HG03460 (cell line): ENCODE measurements at regions not wholly inside any gene's neighbourhood (a gene's known extent, or its start where the extent isn't known, plus 50 kb on each side); places are given as distances from the start of the nearest gene placed in this dataset.

Experiments
- ATAC-seq: cut with Tn5 transposase; IDR thresholded peaks from one replicate; pipeline ENCODE4 v1.9.1; 2021; ENCODE audit not compliant: unreplicated experiment

DNA sequence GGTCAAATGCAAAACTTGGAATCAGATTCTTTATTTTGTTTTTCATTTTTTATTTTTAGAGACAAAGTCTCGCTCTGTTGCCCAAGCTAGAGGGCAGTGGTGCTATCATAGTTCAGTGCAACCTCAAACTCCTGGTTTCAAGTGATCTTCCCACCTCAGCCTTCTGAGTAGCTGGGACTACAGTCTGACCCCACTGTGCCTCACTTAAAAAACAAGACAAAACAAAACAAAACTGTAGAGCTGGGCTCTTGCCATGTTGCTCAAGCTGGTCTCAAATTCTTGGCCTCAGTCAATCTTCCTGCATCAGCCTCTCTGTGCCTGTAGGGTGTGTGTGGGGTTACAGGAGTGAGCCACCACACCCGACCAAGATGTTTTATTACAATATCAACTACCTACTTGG is 396.0 kb upstream of the USP24 start:
- no peak for ATAC-seq

DNA sequence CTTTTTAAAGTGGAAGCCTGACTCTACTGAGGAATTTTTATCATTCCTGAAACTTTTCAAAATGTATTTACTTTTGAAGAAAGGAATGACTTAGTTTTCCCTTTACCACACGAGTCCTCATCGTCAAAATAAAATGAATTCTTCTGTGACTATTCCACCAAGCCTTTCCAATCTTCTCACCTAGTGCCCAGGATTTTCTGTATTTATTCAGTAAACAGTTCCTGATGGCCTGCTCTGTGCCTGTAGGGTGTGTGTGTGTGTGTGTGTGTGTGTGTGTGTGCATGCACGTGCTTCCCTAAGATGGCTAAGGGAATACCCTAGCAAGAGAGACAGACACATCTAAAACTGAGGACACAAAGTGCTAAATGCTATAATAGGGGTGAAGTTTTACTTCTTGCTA is 395.0 kb upstream of the USP24 start:
- ATAC-seq, result no peak

GRCh38 chr1:55609630-55610029 is 394.5 kb upstream of the USP24 start:
- no peak for ATAC-seq

GRCh38 chr1:55605155-55605554 is 390.0 kb upstream of the USP24 start:
- no peak for ATAC-seq

DNA sequence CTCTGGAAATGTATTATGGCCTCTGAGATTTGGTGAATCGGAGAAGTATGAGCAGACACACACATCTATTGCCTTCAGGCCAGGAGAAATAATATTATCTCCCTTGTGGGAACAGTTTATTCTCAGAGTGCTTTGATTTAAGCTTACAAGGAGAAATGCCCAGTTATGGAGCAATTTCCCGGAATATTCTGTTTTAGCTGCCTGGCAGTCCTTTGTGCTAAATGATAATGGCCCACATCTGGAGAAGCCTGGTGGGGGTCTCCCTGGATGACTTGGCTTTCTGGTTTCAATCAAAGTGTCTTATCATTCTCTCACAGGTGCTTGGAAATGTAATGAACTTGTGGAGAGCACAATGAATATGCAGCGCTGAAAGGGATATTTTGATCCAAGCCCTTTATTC is 389.6 kb upstream of the USP24 start:
- ATAC-seq, result no peak

DNA sequence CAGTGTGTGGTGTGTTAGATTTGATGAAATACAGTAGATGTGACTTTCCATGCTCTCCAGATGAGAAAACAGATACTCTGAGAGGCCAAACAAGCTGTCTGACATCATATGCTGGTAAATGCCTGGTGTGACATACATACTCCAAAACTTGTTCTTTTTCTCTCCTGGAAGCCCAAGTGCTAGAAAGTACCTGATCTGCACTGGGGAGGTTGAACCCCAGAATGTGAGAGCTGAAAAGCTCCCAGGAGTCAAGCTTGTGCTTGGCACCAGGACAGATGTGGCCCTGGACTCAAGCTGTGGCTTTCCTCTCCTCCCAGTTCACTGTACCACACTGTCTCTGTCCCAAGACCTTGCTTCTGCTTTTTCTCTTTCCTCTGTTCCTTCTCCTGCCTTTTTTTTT is 389.0 kb upstream of the USP24 start:
- ATAC-seq, result no peak

GRCh38 chr1:55600242-55600641 is 385.1 kb upstream of the USP24 start:
- no peak for ATAC-seq

GRCh38 chr1:55597910-55598309 is 382.7 kb upstream of the USP24 start:
- ATAC-seq, result no peak

DNA sequence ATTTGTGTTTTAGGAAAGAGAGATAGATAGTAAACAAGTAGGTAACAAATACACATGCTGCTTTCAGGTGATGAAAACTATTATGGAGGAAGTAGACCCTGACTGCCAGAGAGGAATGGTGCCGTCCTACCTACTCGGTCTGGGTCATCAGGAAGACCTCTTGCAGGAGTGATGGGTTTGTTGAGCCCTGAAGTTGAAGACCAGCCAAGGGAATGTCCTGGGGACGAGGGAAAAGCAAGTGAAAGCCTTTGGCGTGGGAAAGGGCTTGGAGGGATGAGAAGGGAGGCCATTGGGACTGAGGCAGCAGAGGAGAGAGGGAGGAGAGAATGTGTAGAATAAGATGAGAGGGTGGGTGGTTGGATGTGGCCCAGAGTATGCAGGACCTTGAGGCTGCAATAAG is 379.5 kb upstream of the USP24 start:
- no peak for ATAC-seq

DNA sequence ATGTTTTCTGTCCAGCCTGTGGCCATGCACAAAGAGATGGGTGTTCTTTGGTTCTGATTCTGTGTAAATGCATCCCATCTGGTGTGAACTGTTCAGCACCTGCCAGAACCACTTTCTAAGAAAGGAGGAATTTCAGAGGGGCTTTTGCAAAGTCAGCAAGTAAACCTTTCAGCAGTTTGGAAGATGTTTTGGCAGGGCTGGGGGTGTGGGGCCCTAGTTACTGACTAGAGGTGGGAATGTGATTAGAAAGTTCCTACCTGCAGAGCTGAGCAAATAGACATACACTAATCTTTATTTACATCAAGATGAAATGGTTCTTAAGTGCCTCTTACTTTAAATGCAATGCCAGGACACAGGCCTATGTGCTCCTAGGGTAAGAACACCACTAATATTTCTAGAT is 378.1 kb upstream of the USP24 start:
- no peak for ATAC-seq

DNA sequence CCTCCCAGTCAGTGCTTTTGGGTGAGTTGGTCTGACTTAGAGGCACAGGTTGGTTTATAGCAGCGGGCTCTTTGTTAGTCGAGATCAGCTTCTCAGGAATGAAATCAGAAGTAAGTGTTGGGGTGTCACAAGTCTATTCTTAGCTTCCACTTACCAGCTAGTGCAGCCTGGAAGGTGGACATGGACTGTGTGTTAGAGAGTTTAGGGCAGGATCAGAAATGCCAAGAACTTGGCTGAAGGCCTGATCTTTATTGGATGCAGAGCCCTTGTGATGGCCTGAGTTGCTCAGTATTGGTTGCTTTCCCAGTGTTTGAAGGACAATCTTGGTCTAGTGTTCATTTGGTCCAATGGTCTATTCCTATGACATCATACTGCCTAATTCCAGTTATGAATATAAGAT is 377.0 kb upstream of the USP24 start:
- ATAC-seq, result no peak

DNA sequence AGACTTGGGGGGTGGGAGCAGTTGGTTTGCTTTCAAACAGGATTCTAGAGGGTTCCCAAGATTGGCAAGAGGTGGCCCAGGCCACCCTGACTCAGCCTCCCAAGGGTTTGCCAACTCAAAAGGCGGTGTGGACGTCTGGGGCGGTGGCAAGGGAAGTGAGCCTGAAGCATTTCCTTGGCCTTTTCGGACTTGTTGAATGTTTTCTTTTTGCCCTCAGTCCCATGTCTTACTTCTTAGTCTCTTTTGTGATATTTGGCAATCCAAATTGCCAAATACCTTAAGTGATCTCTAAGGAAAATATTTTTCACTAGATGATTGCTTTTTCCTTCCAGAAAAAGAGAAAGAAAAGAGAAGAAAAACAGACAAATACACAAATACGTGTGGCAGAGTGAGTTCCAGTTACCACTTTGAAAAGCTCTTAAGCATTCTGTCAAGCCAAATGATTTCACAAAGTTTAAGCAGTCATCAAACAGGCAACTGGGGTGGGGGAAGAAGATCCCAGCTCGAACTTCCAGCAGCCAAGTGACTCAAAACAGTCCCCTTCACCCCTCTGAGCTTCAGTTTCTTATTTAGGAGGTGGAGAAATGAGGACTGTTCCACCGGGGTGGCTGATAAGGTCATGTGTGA is 374.6 kb upstream of the USP24 start:
- no peak for ATAC-seq

GRCh38 chr1:55588309-55588708 is 373.1 kb upstream of the USP24 start:
- ATAC-seq, result no peak

- ATAC-seq, result no peak
Observed at GRCh38 chr1:55586771-55587170, 371.6 kb upstream of the USP24 start.

DNA sequence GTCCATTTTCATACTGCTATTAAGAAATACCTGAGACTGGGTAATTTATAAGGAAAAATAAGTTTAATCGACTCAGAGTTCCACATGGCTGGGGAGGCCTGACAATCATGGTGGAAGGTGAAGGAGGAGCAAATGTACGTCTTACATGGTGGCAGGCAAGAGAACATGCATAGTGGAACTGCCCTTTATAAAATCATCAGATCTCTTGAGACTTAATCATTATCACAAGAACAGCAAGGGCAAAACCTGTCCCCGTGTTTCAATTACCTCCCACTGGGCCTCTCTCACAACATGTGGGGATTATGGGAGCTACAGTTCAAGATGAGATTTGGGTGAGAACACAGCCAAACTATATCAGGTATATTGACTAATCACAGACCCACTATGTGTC is 370.2 kb upstream of the USP24 start:
- ATAC-seq, result no peak

DNA sequence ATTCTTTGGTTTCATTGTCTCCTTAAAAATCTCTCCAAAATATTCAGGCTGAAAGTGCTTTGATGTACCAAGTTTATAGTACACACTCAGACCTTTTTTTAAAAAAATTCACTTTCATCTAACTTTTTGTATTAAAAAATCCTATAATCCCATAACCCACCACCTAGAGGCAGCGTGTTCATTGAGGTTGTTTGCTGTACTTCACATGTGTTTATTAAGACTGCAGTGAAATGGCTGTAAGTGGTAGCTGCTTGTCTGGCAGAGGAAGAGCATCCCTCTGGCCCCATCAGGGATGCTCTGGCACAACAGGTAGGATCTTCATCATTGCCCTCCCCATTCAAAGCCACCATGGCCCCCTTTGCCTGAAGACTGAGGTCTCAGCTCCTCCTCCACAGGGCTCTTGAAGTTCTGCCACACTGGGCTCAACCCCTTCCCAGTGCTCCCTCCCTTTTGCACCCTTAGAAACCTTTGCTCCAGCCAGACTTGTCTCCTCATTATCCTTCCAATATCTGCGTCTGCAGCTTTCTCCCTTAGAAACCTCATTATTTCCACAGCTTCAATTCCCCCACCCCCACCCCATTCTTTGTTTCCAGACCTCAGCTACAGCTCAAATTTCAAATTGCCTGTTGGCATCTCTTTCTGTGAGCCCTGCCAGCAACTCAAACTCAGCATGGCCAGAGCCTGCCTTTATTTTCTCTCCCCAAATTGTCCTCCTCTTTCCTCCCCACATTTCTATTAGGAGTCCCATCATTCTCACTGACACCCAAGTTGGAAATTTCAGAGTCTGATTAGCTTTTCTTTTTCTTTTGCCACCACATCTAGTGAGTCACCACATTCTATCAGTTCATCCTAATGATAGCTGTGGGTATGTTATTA is 369.6 kb upstream of the USP24 start:
- ATAC-seq, result no peak

DNA sequence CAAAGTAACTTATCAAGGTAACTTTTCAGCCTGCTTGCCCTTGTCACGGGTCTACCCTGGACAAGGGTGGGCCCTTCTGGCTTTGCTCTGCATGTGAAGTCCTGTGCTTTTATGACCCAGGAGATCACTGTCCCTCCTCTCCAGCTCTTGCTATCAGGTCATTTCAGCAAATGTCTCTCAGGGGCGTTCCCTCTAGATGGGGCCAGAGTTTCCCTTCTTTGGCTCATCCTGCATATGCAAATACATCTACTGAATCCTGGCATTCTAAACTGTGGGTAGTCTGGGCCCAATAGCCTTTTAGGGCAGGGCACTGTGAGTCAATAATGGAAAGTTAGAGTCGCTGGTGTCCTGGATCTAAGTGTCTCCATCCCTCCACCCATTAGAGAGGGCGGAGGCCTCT is 366.9 kb upstream of the USP24 start:
- no peak for ATAC-seq

GRCh38 chr1:55580845-55581332 is 365.7 kb upstream of the USP24 start:
- no peak for ATAC-seq

GRCh38 chr1:55579332-55580001 is 364.3 kb upstream of the USP24 start:
- ATAC-seq, result no peak

DNA sequence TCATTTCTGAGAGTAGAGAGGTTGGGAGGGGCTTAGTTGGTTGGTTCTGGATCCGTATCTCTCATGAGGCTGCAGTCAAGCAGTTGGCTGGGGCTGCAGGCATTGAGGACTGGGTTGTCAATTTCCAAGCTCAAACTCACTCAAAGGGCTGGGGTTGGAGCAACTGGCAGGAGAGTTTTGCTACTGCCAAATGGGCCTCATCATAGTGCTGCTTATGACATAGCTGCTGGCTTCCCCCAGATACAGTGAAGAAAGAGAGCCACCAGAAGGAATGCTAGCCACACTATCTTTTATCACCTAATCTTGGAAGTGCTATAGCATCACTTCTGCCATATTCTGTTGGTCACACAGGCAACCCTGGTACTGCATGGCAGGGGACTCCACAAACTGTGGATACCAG is 363.5 kb upstream of the USP24 start:
- ATAC-seq, result no peak

- ATAC-seq, result no peak
Observed at GRCh38 chr1:55575571-55576279, 360.6 kb upstream of the USP24 start.
